Subcutaneous adipose tissue (tissue), 1 donor: ENCODE measurements at regions not wholly inside any gene's neighbourhood (a gene's known extent, or its start where the extent isn't known, plus 50 kb on each side); places are given as distances from the start of the nearest gene placed in this dataset.

Experiments
- TF ChIP-seq, protein P1 (sequence below): fragments of 450-650 bp; IDR thresholded peaks from one replicate; pipeline ENCODE4 v1.5.1; 2016; ENCODE audit warnings: low read depth, mild to moderate bottlenecking, control low read depth, antibody characterized with exemption, moderate library complexity

DNA sequence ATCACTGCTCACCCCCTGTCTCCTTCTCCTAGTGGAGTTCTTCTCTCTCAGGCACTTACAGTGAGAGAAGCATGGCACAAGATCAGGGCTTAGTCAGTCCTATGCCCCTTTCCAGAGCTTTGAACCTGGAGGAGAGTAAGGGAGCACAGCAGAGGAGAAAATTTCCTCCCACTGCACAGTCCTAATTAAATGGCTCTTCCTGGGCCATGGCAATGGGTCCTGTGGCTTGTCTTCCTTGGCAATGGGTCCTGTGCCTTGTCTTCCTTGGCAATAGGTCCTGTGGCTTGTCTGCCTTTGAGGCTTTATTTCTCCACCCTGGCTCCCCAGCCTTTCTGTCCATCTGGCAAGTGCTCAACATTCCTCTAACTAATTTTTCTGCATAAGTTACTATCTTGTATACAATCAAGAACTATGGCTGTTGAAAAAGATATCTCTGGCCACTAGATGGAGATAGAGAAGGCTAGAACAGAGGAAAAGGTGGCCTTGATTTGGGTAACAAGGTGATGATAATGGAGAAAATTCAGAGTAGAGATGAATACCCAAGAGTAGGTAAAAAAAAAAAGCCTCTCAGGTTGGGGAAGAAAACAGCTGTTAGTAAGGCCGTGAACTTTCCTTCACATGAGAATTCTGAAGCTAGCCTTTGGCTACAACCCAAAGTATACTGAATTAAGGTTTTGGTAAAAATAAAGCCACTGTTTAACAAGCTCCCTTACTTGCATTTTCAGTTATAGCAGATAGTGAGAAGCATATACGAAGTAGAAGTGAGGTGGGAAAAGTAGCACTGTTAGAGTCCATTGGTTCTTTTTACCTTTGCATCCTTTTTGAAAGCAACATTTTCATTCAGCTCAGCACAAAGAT is 504.9 kb downstream of the DOK5 start:
- TF ChIP-seq, protein P1, sequence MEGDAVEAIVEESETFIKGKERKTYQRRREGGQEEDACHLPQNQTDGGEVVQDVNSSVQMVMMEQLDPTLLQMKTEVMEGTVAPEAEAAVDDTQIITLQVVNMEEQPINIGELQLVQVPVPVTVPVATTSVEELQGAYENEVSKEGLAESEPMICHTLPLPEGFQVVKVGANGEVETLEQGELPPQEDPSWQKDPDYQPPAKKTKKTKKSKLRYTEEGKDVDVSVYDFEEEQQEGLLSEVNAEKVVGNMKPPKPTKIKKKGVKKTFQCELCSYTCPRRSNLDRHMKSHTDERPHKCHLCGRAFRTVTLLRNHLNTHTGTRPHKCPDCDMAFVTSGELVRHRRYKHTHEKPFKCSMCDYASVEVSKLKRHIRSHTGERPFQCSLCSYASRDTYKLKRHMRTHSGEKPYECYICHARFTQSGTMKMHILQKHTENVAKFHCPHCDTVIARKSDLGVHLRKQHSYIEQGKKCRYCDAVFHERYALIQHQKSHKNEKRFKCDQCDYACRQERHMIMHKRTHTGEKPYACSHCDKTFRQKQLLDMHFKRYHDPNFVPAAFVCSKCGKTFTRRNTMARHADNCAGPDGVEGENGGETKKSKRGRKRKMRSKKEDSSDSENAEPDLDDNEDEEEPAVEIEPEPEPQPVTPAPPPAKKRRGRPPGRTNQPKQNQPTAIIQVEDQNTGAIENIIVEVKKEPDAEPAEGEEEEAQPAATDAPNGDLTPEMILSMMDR, result no peak

- TF ChIP-seq, protein P1, result no peak
Measured at GRCh38 chr20:54950304-54950703, 474.9 kb downstream of the DOK5 start.

GRCh38 chr20:54941666-54942065 is 466.3 kb downstream of the DOK5 start:
- TF ChIP-seq, protein P1, result no peak

- TF ChIP-seq, protein P1, result no peak
Measured at GRCh38 chr20:54940522-54940921, 465.1 kb downstream of the DOK5 start.

DNA sequence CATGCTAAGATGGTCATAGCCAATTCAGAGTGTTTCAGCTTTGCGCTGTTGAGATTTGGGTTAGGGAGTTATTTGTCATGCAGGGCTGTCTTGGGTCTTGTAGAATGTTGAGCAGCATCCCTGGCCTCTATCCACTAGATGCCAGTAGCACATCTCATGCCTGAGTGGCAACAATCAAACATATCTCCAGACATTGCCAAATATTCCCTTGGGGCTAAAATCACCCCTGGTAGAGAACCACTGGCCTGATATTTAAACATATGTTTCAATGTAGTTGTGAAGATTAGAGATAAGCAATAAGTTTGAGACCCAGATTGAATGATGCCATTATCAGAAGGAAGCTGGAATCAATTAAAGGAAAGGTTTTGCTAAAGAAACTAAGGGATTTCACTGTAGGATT is 463.3 kb downstream of the DOK5 start:
- TF ChIP-seq, protein P1, result no peak

GRCh38 chr20:54933212-54933904 is 458.0 kb downstream of the DOK5 start:
- TF ChIP-seq, protein P1, result no peak

GRCh38 chr20:54929191-54929590 is 453.8 kb downstream of the DOK5 start:
- TF ChIP-seq, protein P1, result peak; percentile 53
